Kidney (tissue), 13 donors: ENCODE measurements at regions not wholly inside any gene's neighbourhood (a gene's known extent, or its start where the extent isn't known, plus 50 kb on each side); places are given as distances from the start of the nearest gene placed in this dataset.

ENCODE experiments used
- DNase-seq, 5 donors: peaks; one replicate each; pipeline ENCODE4 v3.0.0-alpha.2; 2013 to 2020
- FAIRE-seq: peaks from 2 replicates; lab custom pipeline; 2012; peaks lifted over from hg19 to GRCh38; lab: Jason Lieb, UNC
- H3K27ac ChIP-seq, 2 donors: one replicate each; pipeline ENCODE4 v1.7.0; 2013; ENCODE audit warnings: low read depth in 2 of 2, low read length in 2 of 2, inconsistent platforms in 1 of 2
- H3K27me3 ChIP-seq: one replicate; pipeline ENCODE4 v1.7.1; 2013; ENCODE audit warnings: low read length, inconsistent platforms; ENCODE audit not compliant: control insufficient read depth, insufficient read depth
- H3K36me3 ChIP-seq, 3 donors: one replicate each; pipeline versions ENCODE4 v1.7.0 to v1.7.1; 2013; ENCODE audit warnings: low read length in 3 of 3, control low read depth in 1 of 3, inconsistent platforms in 1 of 3; ENCODE audit not compliant: insufficient read depth in 3 of 3, control insufficient read depth in 2 of 3
- H3K4me1 ChIP-seq, 3 donors: one replicate each; pipeline versions ENCODE4 v1.7.0 to v1.7.1; 2013; ENCODE audit warnings: low read length in 3 of 3, inconsistent platforms in 1 of 3, low read depth in 1 of 3; ENCODE audit not compliant: control insufficient read depth in 2 of 3, insufficient read depth in 2 of 3
- H3K4me3 ChIP-seq, 3 donors: one replicate each; pipeline versions ENCODE4 v1.7.0 to v1.8.1; 2013; ENCODE audit warnings: low read length in 3 of 3, control low read depth in 1 of 3, inconsistent platforms in 1 of 3
- H3K9ac ChIP-seq, 3 donors: one replicate each; pipeline versions ENCODE4 v1.7.0 to v1.7.1; 2013; ENCODE audit warnings: low read length in 3 of 3, control low read depth in 1 of 3, inconsistent platforms in 1 of 3
- H3K9me3 ChIP-seq, 3 donors: one replicate each; pipeline versions ENCODE4 v1.7.0 to v1.7.1; 2013; ENCODE audit warnings: low read length in 3 of 3, control low read depth in 1 of 3, inconsistent platforms in 1 of 3; ENCODE audit not compliant: control insufficient read depth in 2 of 3, insufficient read depth in 1 of 3
- intact Hi-C: fragments of 100-400 bp; cut with DNase I; formaldehyde crosslinking; loops from one replicate; pipeline ENCODE4 v1.11.1; 2022
- TF ChIP-seq, protein P1 (sequence below): IDR thresholded peaks from 3 replicates; pipeline ENCODE4 v1.5.1; 2012; ENCODE audit warnings: mild to moderate bottlenecking, moderate library complexity, borderline replicate concordance; ENCODE audit not compliant: insufficient read depth; ENCODE audit errors: extremely low read depth
- donor health status: control.
- donor health status: control.
- donor health status: control.
- donor health status: control.
- donor health status: control.
- donor health status: DM: yes; HTN: yes; CAD: no.
- donor health status: Normal renal cell carcinoma (clear cell type).

DNA sequence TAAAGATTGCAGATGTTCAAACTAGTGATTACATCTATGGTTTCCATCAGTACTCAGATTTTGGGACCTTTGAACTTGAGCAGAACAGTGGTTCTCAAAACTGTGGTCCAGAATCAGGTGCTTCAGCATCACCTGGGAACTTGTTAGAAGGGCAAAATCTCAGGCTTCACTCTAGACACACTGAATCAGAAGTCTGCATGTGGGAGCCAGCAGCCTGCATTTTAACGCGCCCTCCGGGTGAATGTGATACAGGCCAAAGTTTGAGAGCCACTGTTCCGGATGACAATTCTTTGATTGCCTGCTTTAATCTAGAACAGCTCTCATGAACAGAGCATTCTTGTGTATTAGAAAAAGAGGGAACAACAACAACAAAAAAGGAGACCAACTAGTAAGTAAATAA lies 261.7 kb downstream of the GPD2 start:
- TF ChIP-seq, protein P1, sequence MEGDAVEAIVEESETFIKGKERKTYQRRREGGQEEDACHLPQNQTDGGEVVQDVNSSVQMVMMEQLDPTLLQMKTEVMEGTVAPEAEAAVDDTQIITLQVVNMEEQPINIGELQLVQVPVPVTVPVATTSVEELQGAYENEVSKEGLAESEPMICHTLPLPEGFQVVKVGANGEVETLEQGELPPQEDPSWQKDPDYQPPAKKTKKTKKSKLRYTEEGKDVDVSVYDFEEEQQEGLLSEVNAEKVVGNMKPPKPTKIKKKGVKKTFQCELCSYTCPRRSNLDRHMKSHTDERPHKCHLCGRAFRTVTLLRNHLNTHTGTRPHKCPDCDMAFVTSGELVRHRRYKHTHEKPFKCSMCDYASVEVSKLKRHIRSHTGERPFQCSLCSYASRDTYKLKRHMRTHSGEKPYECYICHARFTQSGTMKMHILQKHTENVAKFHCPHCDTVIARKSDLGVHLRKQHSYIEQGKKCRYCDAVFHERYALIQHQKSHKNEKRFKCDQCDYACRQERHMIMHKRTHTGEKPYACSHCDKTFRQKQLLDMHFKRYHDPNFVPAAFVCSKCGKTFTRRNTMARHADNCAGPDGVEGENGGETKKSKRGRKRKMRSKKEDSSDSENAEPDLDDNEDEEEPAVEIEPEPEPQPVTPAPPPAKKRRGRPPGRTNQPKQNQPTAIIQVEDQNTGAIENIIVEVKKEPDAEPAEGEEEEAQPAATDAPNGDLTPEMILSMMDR, result no peak
- H3K36me3 ChIP-seq, result no peaks in the 10 kb centered on the region
- DNase-seq, result no peak
- H3K27me3 ChIP-seq, result no peaks in the 10 kb centered on the region
- no peak overlapping the region for H3K9ac ChIP-seq
- no peak for FAIRE-seq
- H3K4me3 ChIP-seq, result no peak overlapping the region
- intact Hi-C loops, result no loop called here
- H3K4me1 ChIP-seq, result no peaks in the 10 kb centered on the region
- H3K9me3 ChIP-seq, result no peaks in the 10 kb centered on the region
- H3K27ac ChIP-seq, result no peak overlapping the region

DNA sequence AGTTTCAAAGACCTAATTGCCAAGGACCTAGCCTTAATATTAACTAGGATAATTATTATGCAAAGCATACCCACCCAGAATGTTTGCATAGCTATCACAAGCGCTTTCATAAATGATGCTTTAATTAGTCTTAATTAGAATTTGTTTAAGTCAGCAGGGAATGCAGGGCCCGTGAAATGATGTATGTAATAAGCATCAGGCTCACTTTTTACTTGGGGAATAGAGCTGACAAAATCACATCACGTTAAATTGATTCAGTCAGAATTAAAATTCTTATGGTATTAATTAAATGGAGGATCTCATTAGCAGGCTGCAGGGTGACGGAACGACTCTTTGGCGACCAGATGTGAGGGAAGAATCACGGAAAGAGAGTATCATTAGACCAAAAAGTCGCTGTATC lies 264.5 kb downstream of the GPD2 start:
- Histone ChIP-seq H3K27me3 (no peaks in the 10 kb centered on the region), H3K9ac (no peak overlapping the region), H3K27ac (no peak overlapping the region), H3K4me1 (no peaks in the 10 kb centered on the region), H3K36me3 (no peaks in the 10 kb centered on the region), H3K4me3 (no peak overlapping the region), H3K9me3 (no peaks in the 10 kb centered on the region)
- DNase-seq (no peak), FAIRE-seq (no peak)
- intact Hi-C loops, result no loop called here
- TF ChIP-seq, protein P1, result no peak

DNA sequence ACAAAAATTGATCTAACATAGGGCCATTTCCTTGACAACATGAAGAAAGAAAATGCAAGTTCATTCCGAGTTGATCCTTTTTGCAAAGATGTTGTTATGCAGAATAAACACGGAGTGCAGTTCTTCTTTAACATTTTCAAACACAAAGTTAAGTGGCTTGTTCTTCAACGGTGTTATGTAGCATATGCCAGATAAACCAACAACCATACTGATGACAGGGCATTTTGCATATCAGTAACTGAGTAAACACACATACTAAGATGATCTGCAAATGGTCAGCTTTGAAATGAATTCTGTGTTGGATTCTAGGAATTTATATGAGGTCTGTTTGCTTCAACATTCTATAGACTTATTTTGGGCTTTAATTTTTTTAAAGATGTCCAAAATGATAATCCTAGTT lies 266.4 kb downstream of the GPD2 start:
- Histone ChIP-seq H3K9me3 (no peaks in the 10 kb centered on the region), H3K27me3 (no peaks in the 10 kb centered on the region), H3K4me3 (no peak overlapping the region), H3K27ac (no peak overlapping the region), H3K36me3 (no peaks in the 10 kb centered on the region), H3K9ac (no peak overlapping the region), H3K4me1 (no peaks in the 10 kb centered on the region)
- DNase-seq (no peak), FAIRE-seq (no peak)
- TF ChIP-seq, protein P1, result no peak
- intact Hi-C loops, result no loop called here

DNA sequence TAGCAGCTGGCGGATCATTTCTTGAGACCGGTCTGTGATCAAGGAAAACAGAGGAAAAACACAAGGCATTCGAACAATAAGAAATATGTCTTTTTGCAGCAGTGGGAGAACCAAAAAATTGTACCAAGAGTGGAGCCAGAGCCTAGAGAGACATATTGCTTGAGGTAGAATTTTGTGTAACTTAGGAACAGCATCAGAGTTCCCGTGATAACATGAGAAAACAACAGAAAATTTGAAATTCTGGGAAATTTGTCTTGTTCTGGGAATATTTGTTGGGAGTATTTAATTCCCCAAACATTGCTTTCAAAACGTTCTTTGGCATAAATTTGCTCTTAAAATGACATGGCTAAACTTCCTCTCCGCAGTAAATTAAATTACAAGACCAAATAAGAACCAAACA lies 267.5 kb downstream of the GPD2 start:
- Histone ChIP-seq H3K4me1 (no peaks in the 10 kb centered on the region), H3K4me3 (no peak overlapping the region), H3K27ac (no peak overlapping the region), H3K27me3 (no peaks in the 10 kb centered on the region), H3K9ac (no peak overlapping the region), H3K36me3 (no peaks in the 10 kb centered on the region), H3K9me3 (no peaks in the 10 kb centered on the region)
- FAIRE-seq (no peak), DNase-seq (peak in 1 of 5 donors; percentile 11)
- intact Hi-C loops, result no loop called here
- TF ChIP-seq, protein P1, result no peak
